Hepatocyte (in vitro differentiated cells): ENCODE measurements at regions not wholly inside any gene's neighbourhood (a gene's known extent, or its start where the extent isn't known, plus 50 kb on each side); places are given as distances from the start of the nearest gene placed in this dataset.

Experiments
- EZH2phosphoT487 ChIP-seq: fragments of 200-600 bp; sonication (generic); IDR thresholded peaks from one replicate; pipeline ENCODE4 v1.6.1; 2018; ENCODE audit warnings: antibody characterized with exemption, mild to moderate bottlenecking, low read depth, moderate library complexity; ENCODE audit not compliant: unreplicated experiment, severe bottlenecking
- TF ChIP-seq, protein P1 (sequence below): fragments of 200-600 bp; sonication (generic); IDR thresholded peaks from 2 replicates; pipeline ENCODE4 v1.5.1; 2016; ENCODE audit warnings: antibody characterized with exemption, mild to moderate bottlenecking; ENCODE audit not compliant: poor library complexity

DNA sequence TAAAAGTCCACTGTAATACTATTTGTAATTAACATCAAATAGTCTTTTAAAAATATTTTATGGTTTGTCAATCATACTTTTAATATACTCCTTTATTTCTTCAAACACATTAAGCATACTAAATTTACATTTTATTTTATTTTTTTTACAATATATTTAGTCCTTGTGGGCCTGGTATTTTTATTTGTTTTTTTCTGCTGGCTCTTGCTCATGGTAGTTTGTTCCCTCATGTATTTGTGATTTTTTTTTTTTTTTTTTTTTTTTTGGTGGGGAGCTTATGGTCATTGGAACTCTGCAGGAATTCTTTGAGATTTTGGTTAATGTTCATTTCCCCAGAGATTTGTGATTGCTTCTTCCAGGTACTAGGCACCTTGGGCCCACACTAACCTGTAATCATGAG lies 185.5 kb downstream of the PDGFRA start:
- TF ChIP-seq, protein P1, sequence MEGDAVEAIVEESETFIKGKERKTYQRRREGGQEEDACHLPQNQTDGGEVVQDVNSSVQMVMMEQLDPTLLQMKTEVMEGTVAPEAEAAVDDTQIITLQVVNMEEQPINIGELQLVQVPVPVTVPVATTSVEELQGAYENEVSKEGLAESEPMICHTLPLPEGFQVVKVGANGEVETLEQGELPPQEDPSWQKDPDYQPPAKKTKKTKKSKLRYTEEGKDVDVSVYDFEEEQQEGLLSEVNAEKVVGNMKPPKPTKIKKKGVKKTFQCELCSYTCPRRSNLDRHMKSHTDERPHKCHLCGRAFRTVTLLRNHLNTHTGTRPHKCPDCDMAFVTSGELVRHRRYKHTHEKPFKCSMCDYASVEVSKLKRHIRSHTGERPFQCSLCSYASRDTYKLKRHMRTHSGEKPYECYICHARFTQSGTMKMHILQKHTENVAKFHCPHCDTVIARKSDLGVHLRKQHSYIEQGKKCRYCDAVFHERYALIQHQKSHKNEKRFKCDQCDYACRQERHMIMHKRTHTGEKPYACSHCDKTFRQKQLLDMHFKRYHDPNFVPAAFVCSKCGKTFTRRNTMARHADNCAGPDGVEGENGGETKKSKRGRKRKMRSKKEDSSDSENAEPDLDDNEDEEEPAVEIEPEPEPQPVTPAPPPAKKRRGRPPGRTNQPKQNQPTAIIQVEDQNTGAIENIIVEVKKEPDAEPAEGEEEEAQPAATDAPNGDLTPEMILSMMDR, result no peak
- no peak for TF ChIP-seq EZH2phosphoT487
